ENCODE measurements at regions not wholly inside any gene's neighbourhood (a gene's known extent, or its start where the extent isn't known, plus 50 kb on each side); places are given as distances from the start of the nearest gene placed in this dataset.
A peak's percentile ranks its signal among the peaks of the same experiment; 100 is the strongest.

DNA sequence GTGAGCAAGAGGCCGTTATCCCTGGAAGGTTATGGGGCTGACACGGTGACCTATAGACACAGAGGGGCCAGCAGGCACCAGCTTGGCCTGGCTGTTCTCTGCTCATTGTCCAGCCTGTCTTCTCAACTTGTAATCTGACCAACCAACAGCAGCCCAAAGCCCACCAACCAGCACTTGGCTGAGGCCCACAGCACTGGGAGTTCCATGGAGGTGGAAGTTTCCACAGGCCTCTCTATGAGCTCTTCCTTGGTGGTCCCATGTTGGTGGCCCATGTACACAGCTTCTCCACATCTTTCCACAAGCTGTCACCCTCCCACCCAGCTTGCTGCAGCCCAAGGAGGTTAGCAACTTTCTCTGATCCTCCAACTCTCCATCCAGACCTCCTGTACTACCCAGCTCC lies 56.2 kb upstream of the KLHL31 start:
- TF ChIP-seq EZH2 (IDR thresholded peaks at IDR 0.05; ENCODE audit: borderline replicate concordance, low read depth, low read length, severe bottlenecking) (no peak), CTCF (IDR thresholded peaks at IDR 0.05; ENCODE audit: borderline replicate concordance, extremely low read depth, low read length, poor library complexity, severe bottlenecking) (no peak)
- no peak for DNase-seq

GRCh38 chr6:53718597-53719460 lies 53.3 kb upstream of the KLHL31 start:
- no peak overlapping the region for H3K9ac ChIP-seq (ENCODE audit: low read depth, low read length)
- ATAC-seq (ENCODE audit: insufficient read depth, low read depth) (peak; percentile 96), DNase-seq (peak; percentile 67)
- peak overlapping the region; percentile 45; the same call in 1 of the 2 replicates for H3K4me2 ChIP-seq (ENCODE audit: insufficient read depth, low read length)
- no peaks in the 10 kb centered on the region for H3K9me3 ChIP-seq (ENCODE audit: insufficient read depth, low read length, severe bottlenecking)
- H3K27ac ChIP-seq (ENCODE audit: low read length): peak overlapping the region; percentile 33; the same call in 1 of the 2 replicates
- no peaks in the 10 kb centered on the region for H3K27me3 ChIP-seq (ENCODE audit: insufficient read depth, low read length, poor library complexity)
- no peaks in the 10 kb centered on the region for H3K79me2 ChIP-seq (ENCODE audit: insufficient read depth, low read length)
- no peaks in the 10 kb centered on the region for H3K36me3 ChIP-seq (ENCODE audit: insufficient read depth, low read length)
- no peaks in the 10 kb centered on the region for H4K20me1 ChIP-seq (ENCODE audit: insufficient read depth, low read length)
- no peak overlapping the region for H3K4me3 ChIP-seq (ENCODE audit: low read depth in 1 of 2, low read length in 2 of 2)
- peaks cover 6% of the 10 kb centered on the region for H3K4me1 ChIP-seq (ENCODE audit: insufficient read depth, low read length)
- peak overlapping the region; percentile 57 for H2AFZ ChIP-seq (ENCODE audit: low read depth, low read length)
- TF ChIP-seq EZH2 (IDR thresholded peaks at IDR 0.05; ENCODE audit: borderline replicate concordance, low read depth, low read length, severe bottlenecking) (no peak), CTCF (IDR thresholded peaks at IDR 0.05; ENCODE audit: borderline replicate concordance, extremely low read depth, low read length, poor library complexity, severe bottlenecking) (peak; percentile 85)

More for the DNA sequence above, 56.2 kb upstream of the KLHL31 start:
- peaks cover 14% of the 10 kb centered on the region for H3K4me1 ChIP-seq (ENCODE audit: insufficient read depth, low read length)
- H3K9ac ChIP-seq (ENCODE audit: low read depth, low read length): no peak overlapping the region
- H3K79me2 ChIP-seq (ENCODE audit: insufficient read depth, low read length): no peaks in the 10 kb centered on the region
- no peak overlapping the region for H3K4me2 ChIP-seq (ENCODE audit: insufficient read depth, low read length)
- H3K27ac ChIP-seq (ENCODE audit: low read length): no peak overlapping the region
- H2AFZ ChIP-seq (ENCODE audit: low read depth, low read length): no peak overlapping the region
- no peak for ATAC-seq (ENCODE audit: insufficient read depth, low read depth)
- H3K27me3 ChIP-seq (ENCODE audit: insufficient read depth, low read length, poor library complexity): no peaks in the 10 kb centered on the region
- H3K9me3 ChIP-seq (ENCODE audit: insufficient read depth, low read length, severe bottlenecking): no peaks in the 10 kb centered on the region
- no peaks in the 10 kb centered on the region for H3K36me3 ChIP-seq (ENCODE audit: insufficient read depth, low read length)
- no peaks in the 10 kb centered on the region for H4K20me1 ChIP-seq (ENCODE audit: insufficient read depth, low read length)
- no peak overlapping the region for H3K4me3 ChIP-seq (ENCODE audit: low read depth in 1 of 2, low read length in 2 of 2)

DNA sequence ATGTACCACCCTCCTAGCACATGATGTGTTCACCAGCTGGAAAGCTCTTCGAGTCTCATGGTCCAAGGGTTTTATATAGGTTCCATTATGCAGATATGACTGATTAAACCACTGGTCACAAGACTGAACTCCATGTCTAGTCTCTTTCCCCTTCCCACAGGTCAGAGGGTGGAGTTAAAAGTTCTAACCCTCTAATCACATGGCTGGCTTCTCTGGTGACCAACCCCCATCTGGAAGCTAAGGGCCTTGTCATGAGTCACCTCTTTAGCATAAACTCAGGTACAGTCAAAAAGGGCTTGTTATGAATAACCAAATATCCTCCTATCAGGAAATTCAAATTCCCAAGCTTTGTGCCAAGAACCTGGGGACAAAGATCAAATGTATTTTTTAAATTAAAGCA lies 52.0 kb upstream of the KLHL31 start:
- Histone ChIP-seq H3K36me3 (ENCODE audit: insufficient read depth, low read length) (no peaks in the 10 kb centered on the region), H3K4me1 (ENCODE audit: insufficient read depth, low read length) (peaks cover 6% of the 10 kb centered on the region), H4K20me1 (ENCODE audit: insufficient read depth, low read length) (no peaks in the 10 kb centered on the region), H3K27me3 (ENCODE audit: insufficient read depth, low read length, poor library complexity) (no peaks in the 10 kb centered on the region), H3K4me2 (ENCODE audit: insufficient read depth, low read length) (no peak overlapping the region), H3K4me3 (ENCODE audit: low read depth in 1 of 2, low read length in 2 of 2) (no peak overlapping the region), H3K27ac (ENCODE audit: low read length) (no peak overlapping the region), H3K9ac (ENCODE audit: low read depth, low read length) (no peak overlapping the region), H3K79me2 (ENCODE audit: insufficient read depth, low read length) (no peaks in the 10 kb centered on the region), H2AFZ (ENCODE audit: low read depth, low read length) (no peak overlapping the region), H3K9me3 (ENCODE audit: insufficient read depth, low read length, severe bottlenecking) (no peaks in the 10 kb centered on the region)
- ATAC-seq (ENCODE audit: insufficient read depth, low read depth) (no peak), DNase-seq (no peak)
- TF ChIP-seq CTCF (IDR thresholded peaks at IDR 0.05; ENCODE audit: borderline replicate concordance, extremely low read depth, low read length, poor library complexity, severe bottlenecking): no peak
- TF ChIP-seq EZH2 (IDR thresholded peaks at IDR 0.05; ENCODE audit: borderline replicate concordance, low read depth, low read length, severe bottlenecking): no peak
